8988T (cell line): ENCODE measurements at regions not wholly inside any gene's neighbourhood (a gene's known extent, or its start where the extent isn't known, plus 50 kb on each side); places are given as distances from the start of the nearest gene placed in this dataset.

Experiments used
- DNase-seq: peaks from one replicate; pipeline ENCODE4 v3.0.0; 2011

GRCh38 chr12:128204711-128205110 lies 62.3 kb upstream of the TMEM132C start:
- no peak for DNase-seq

DNA sequence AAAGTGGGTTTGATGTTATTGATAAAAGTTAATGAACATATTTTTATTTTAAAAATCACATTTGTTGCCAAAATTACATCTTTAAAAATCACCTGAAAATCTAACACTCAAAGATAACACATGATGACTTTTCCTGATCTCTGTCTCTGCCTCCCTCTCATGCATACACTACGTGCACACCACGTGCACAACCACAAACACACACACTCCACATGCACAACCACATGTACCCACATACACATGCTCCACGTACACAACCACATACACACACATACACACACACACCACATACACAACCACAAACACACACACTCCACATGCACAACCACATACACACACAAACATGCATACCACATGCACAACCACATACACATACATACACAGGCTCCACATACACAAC lies 61.8 kb upstream of the TMEM132C start:
- DNase-seq = no peak

GRCh38 chr12:128205758-128206157 lies 61.2 kb upstream of the TMEM132C start:
- no peak for DNase-seq
